Tibial artery (tissue), 4 donors: ENCODE measurements at regions not wholly inside any gene's neighbourhood (a gene's known extent, or its start where the extent isn't known, plus 50 kb on each side); places are given as distances from the start of the nearest gene placed in this dataset.

Experiments used
- DNase-seq, 2 donors: peaks; one replicate each; pipeline ENCODE4 v3.0.0-alpha.2; 2019
- H3K27ac ChIP-seq, 2 donors: fragments of 200-600 bp; sonication (generic) in 1 of 2; 1 replicate in 1 of 2; 2 replicates in 1 of 2; pipeline ENCODE4 v1.5.1; 2018 to 2019; ENCODE audit warnings: mild to moderate bottlenecking in 1 of 2
- H3K27me3 ChIP-seq, 2 donors: fragments of 200-600 bp; sonication (generic) in 1 of 2; one replicate each; pipeline versions ENCODE4 v1.5.1 to v1.6.0; 2016 to 2019
- H3K36me3 ChIP-seq, 3 donors: fragments of 200-600 bp; sonication (generic) in 2 of 3; one replicate each; pipeline ENCODE4 v1.5.1; 2016 to 2019; ENCODE audit warnings: mild to moderate bottlenecking in 2 of 3
- H3K4me1 ChIP-seq, 4 donors: fragments of 200-600 bp; sonication (generic) in 2 of 4; 1 replicate in 3 of 4; 2 replicates in 1 of 4; pipeline ENCODE4 v1.5.1; 2016 to 2019
- H3K4me3 ChIP-seq, 2 donors: fragments of 200-600 bp; sonication (generic) in 1 of 2; 1 replicate in 1 of 2; 2 replicates in 1 of 2; pipeline ENCODE4 v1.5.1; 2018 to 2019; ENCODE audit warnings: mild to moderate bottlenecking in 2 of 2
- H3K9me3 ChIP-seq, 3 donors: fragments of 200-600 bp; sonication (generic) in 1 of 3; one replicate each; pipeline ENCODE4 v1.5.1; 2016 to 2019
- CTCF ChIP-seq, 2 experiments: fragments of 200-600 bp in 1 of 2; fragments of 450-650 bp in 1 of 2; IDR thresholded peaks; one replicate each; pipeline ENCODE4 v1.5.1; 2017 to 2019; ENCODE audit warnings: antibody characterized with exemption in 2 of 2, mild to moderate bottlenecking in 1 of 2, moderate library complexity in 1 of 2
- intact Hi-C: fragments of 100-400 bp; cut with DNase I; formaldehyde crosslinking; loops from one replicate; pipeline ENCODE4 v1.15.0; 2023; ENCODE audit warnings: low total_unique reads

GRCh38 chr18:55856679-55857078 is 268.7 kb upstream of the TCF4 start:
- Histone ChIP-seq H3K9me3 (no peaks in the 10 kb centered on the region), H3K4me1 (peaks cover 0 to 13% (median 2%) of the 10 kb centered on the region in 4 donors), H3K27me3 (no peaks in the 10 kb centered on the region), H3K27ac (no peak overlapping the region), H3K36me3 (no peaks in the 10 kb centered on the region), H3K4me3 (no peak overlapping the region)
- no peak for DNase-seq
- TF ChIP-seq CTCF (IDR thresholded peaks at IDR 0.05): no peak
- intact Hi-C loops: no loop called here

- Histone ChIP-seq H3K27me3 (no peaks in the 10 kb centered on the region), H3K27ac (no peak overlapping the region), H3K4me1 (peaks cover 0 to 13% (median 2%) of the 10 kb centered on the region in 4 donors), H3K9me3 (no peaks in the 10 kb centered on the region), H3K4me3 (no peak overlapping the region), H3K36me3 (no peaks in the 10 kb centered on the region)
- TF ChIP-seq CTCF (IDR thresholded peaks at IDR 0.05): no peak
- intact Hi-C loops: no loop called here
- DNase-seq: no peak
Observed at GRCh38 chr18:55856229-55856628, 268.2 kb upstream of the TCF4 start.

- Histone ChIP-seq H3K36me3 (no peaks in the 10 kb centered on the region), H3K4me3 (no peak overlapping the region), H3K27me3 (no peaks in the 10 kb centered on the region), H3K4me1 (peaks cover 0 to 3% (median 0%) of the 10 kb centered on the region in 4 donors), H3K9me3 (no peaks in the 10 kb centered on the region), H3K27ac (no peak overlapping the region)
- no peak for TF ChIP-seq CTCF (IDR thresholded peaks at IDR 0.05)
- no peak for DNase-seq
- intact Hi-C loops: no loop called here
Observed at GRCh38 chr18:55853268-55853667, 265.3 kb upstream of the TCF4 start.

GRCh38 chr18:55850904-55851303 is 262.9 kb upstream of the TCF4 start:
- H3K4me3 ChIP-seq: no peak overlapping the region
- TF ChIP-seq CTCF (IDR thresholded peaks at IDR 0.05): no peak
- intact Hi-C loops: no loop called here
- H3K27ac ChIP-seq: no peak overlapping the region
- no peaks in the 10 kb centered on the region for H3K27me3 ChIP-seq
- DNase-seq: no peak
- H3K4me1 ChIP-seq: no peaks in the 10 kb centered on the region
- no peaks in the 10 kb centered on the region for H3K9me3 ChIP-seq
- H3K36me3 ChIP-seq: no peaks in the 10 kb centered on the region

GRCh38 chr18:55849391-55849790 is 261.4 kb upstream of the TCF4 start:
- intact Hi-C loops: no loop called here
- no peaks in the 10 kb centered on the region for H3K9me3 ChIP-seq
- DNase-seq: no peak
- H3K27ac ChIP-seq: no peak overlapping the region
- H3K36me3 ChIP-seq: no peaks in the 10 kb centered on the region
- no peaks in the 10 kb centered on the region for H3K27me3 ChIP-seq
- no peak for TF ChIP-seq CTCF (IDR thresholded peaks at IDR 0.05)
- no peak overlapping the region for H3K4me3 ChIP-seq
- no peaks in the 10 kb centered on the region for H3K4me1 ChIP-seq

GRCh38 chr18:55847960-55848359 is 260.0 kb upstream of the TCF4 start:
- TF ChIP-seq CTCF (IDR thresholded peaks at IDR 0.05): no peak
- Histone ChIP-seq H3K36me3 (no peaks in the 10 kb centered on the region), H3K4me3 (no peak overlapping the region), H3K4me1 (no peaks in the 10 kb centered on the region), H3K9me3 (no peaks in the 10 kb centered on the region), H3K27me3 (no peaks in the 10 kb centered on the region), H3K27ac (no peak overlapping the region)
- DNase-seq: no peak
- intact Hi-C loops: no loop called here
